ENCODE measurements at regions not wholly inside any gene's neighbourhood (a gene's known extent, or its start where the extent isn't known, plus 50 kb on each side); places are given as distances from the start of the nearest gene placed in this dataset.

GRCh38 chr10:91049988-91050360 is 129.1 kb upstream of the ANKRD1 start:
- TF ChIP-seq CTCF (IDR thresholded peaks at IDR 0.05), result no peak
- no peak for TF ChIP-seq POLR2AphosphoS5 (IDR thresholded peaks at IDR 0.05; ENCODE audit: low read depth, low read length)
- no peak for TF ChIP-seq SIN3A (IDR thresholded peaks at IDR 0.05; ENCODE audit: borderline replicate concordance, insufficient read depth, low read depth, low read length)
- TF ChIP-seq TCF7L2 (IDR thresholded peaks at IDR 0.05; ENCODE audit: low read depth, low read length), result no peak
